HEK293 (cell line): ENCODE measurements at regions not wholly inside any gene's neighbourhood (a gene's known extent, or its start where the extent isn't known, plus 50 kb on each side); places are given as distances from the start of the nearest gene placed in this dataset.

Source experiments
- CTCF ChIA-PET: fragments of 350-600 bp; formaldehyde crosslinking; extraction: SDS; loops from one replicate; lab custom pipeline; 2021; ENCODE audit warnings: antibody characterized with exemption; lab: Yijun Ruan, JAX
- POLR2A ChIA-PET: fragments of 300-600 bp; formaldehyde crosslinking; extraction: SDS; loops from one replicate; lab custom pipeline; 2020; ENCODE audit warnings: antibody characterized with exemption, inconsistent platforms; lab: Yijun Ruan, JAX
- H3K27ac ChIP-seq: fragments of 200-500 bp; sonication (Bioruptor generic); 2 replicates; pipeline ENCODE4 v1.5.1; 2014; ENCODE audit warnings: low read depth, low read length, control low read depth, inconsistent platforms; ENCODE audit errors: extremely low read depth
- H3K36me3 ChIP-seq, 2 experiments: fragments of 200-500 bp in 1 of 2; sonication (Bioruptor generic) in 1 of 2; 1 replicate in 1 of 2; 2 replicates in 1 of 2; pipeline ENCODE4 v1.5.1; 2014 to 2017; ENCODE audit warnings: inconsistent platforms in 2 of 2, low read length in 2 of 2; ENCODE audit not compliant: control insufficient read depth in 2 of 2, insufficient read depth in 1 of 2
- H3K4me1 ChIP-seq: fragments of 200-500 bp; sonication (Bioruptor generic); 2 replicates; pipeline ENCODE4 v1.5.1; 2014; ENCODE audit warnings: mild to moderate bottlenecking, low read length, inconsistent platforms; ENCODE audit not compliant: control insufficient read depth, insufficient read depth
- H3K4me3 ChIP-seq: 2 replicates; pipeline ENCODE4 v1.5.1; 2011; ENCODE audit warnings: low read depth, mild to moderate bottlenecking, control low read depth, low read length, moderate library complexity
- H3K9me3 ChIP-seq: fragments of 200-500 bp; sonication (Bioruptor generic); 2 replicates; pipeline ENCODE4 v1.5.1; 2014; ENCODE audit warnings: low read depth, low read length, inconsistent platforms; ENCODE audit not compliant: control insufficient read depth, insufficient read depth
- IKZF3 ChIP-seq: fragments of 450-650 bp; IDR thresholded peaks from 2 replicates; pipeline ENCODE4 v1.5.0; 2018; ENCODE audit warnings: missing biosample characterization, mild to moderate bottlenecking, missing genetic modification characterization, moderate library complexity
- KLF1 ChIP-seq: fragments of 450-650 bp; formaldehyde crosslinking; IDR thresholded peaks from 2 replicates; pipeline ENCODE4 v1.5.1; 2016; ENCODE audit warnings: missing biosample characterization, missing genetic modification characterization
- KLF8 ChIP-seq: fragments of 450-650 bp; formaldehyde crosslinking; IDR thresholded peaks from 2 replicates; pipeline ENCODE4 v1.5.1; 2016; ENCODE audit warnings: missing biosample characterization, missing genetic modification characterization
- MYNN ChIP-seq: fragments of 450-650 bp; formaldehyde crosslinking; IDR thresholded peaks from 2 replicates; pipeline ENCODE4 v1.5.1; 2016; ENCODE audit warnings: missing biosample characterization, missing genetic modification characterization, borderline replicate concordance
- OVOL3 ChIP-seq: fragments of 450-650 bp; formaldehyde crosslinking; IDR thresholded peaks from 2 replicates; pipeline ENCODE4 v1.5.1; 2016; ENCODE audit warnings: missing biosample characterization, missing genetic modification characterization
- PBX3 ChIP-seq: sonication (generic); formaldehyde crosslinking; IDR thresholded peaks from 2 replicates; pipeline ENCODE4 v1.8.1; 2022; ENCODE audit warnings: mild to moderate bottlenecking, moderate library complexity, missing genetic modification reagents
- REPIN1 ChIP-seq: fragments of 450-650 bp; formaldehyde crosslinking; IDR thresholded peaks from 2 replicates; pipeline ENCODE4 v1.5.1; 2017; ENCODE audit warnings: missing biosample characterization, missing genetic modification characterization, low read depth
- SETDB1 ChIP-seq: IDR thresholded peaks from one replicate; pipeline ENCODE4 v1.6.1; 2017; ENCODE audit warnings: mild to moderate bottlenecking, low read length, moderate library complexity, mixed read lengths; ENCODE audit not compliant: insufficient read length
- ZBTB1 ChIP-seq: fragments of 450-650 bp; formaldehyde crosslinking; IDR thresholded peaks from 2 replicates; pipeline ENCODE4 v1.5.1; 2016; ENCODE audit warnings: missing biosample characterization, missing genetic modification characterization
- ZNF133 ChIP-seq: fragments of 450-650 bp; formaldehyde crosslinking; IDR thresholded peaks from 2 replicates; pipeline ENCODE4 v1.5.1; 2016; ENCODE audit warnings: missing biosample characterization, missing genetic modification characterization
- ZNF140 ChIP-seq: fragments of 450-650 bp; formaldehyde crosslinking; IDR thresholded peaks from 2 replicates; pipeline ENCODE4 v1.5.1; 2016; ENCODE audit warnings: missing biosample characterization, missing genetic modification characterization
- ZNF221 ChIP-seq: fragments of 450-650 bp; formaldehyde crosslinking; IDR thresholded peaks from 2 replicates; pipeline ENCODE4 v1.5.1; 2017; ENCODE audit warnings: missing biosample characterization, missing genetic modification characterization, borderline replicate concordance
- ZNF280D ChIP-seq: fragments of 450-650 bp; formaldehyde crosslinking; IDR thresholded peaks from 2 replicates; pipeline ENCODE4 v1.5.1; 2016; ENCODE audit warnings: missing biosample characterization, missing genetic modification characterization
- ZNF292 ChIP-seq: fragments of 450-650 bp; formaldehyde crosslinking; IDR thresholded peaks from 2 replicates; pipeline ENCODE4 v1.5.1; 2016; ENCODE audit warnings: low read depth, missing biosample characterization, missing genetic modification characterization, borderline replicate concordance
- ZNF501 ChIP-seq: fragments of 450-650 bp; formaldehyde crosslinking; IDR thresholded peaks from 2 replicates; pipeline ENCODE4 v1.5.1; 2016; ENCODE audit warnings: missing biosample characterization, missing genetic modification characterization
- ZNF561 ChIP-seq: fragments of 450-650 bp; IDR thresholded peaks from 2 replicates; pipeline ENCODE4 v1.5.1; 2018; ENCODE audit warnings: missing biosample characterization, missing genetic modification characterization, borderline replicate concordance
- ZNF585B ChIP-seq: fragments of 450-650 bp; formaldehyde crosslinking; IDR thresholded peaks from 2 replicates; pipeline ENCODE4 v1.5.1; 2016; ENCODE audit warnings: missing biosample characterization, missing genetic modification characterization
- ZNF701 ChIP-seq: fragments of 450-650 bp; formaldehyde crosslinking; IDR thresholded peaks from 2 replicates; pipeline ENCODE4 v1.5.1; 2016; ENCODE audit warnings: missing biosample characterization, missing genetic modification characterization
- TF ChIP-seq, protein P1 (sequence below): fragments of 450-650 bp; formaldehyde crosslinking; IDR thresholded peaks from 2 replicates; pipeline ENCODE4 v1.5.1; 2017; ENCODE audit warnings: missing biosample characterization, missing genetic modification characterization
- TF ChIP-seq, protein P2 (sequence below): fragments of 450-650 bp; formaldehyde crosslinking; IDR thresholded peaks from 2 replicates; pipeline ENCODE4 v1.5.1; 2016; ENCODE audit warnings: missing biosample characterization, missing genetic modification characterization, borderline replicate concordance
- TF ChIP-seq, protein P3 (sequence below): fragments of 450-650 bp; formaldehyde crosslinking; IDR thresholded peaks from 2 replicates; pipeline ENCODE4 v1.5.1; 2016; ENCODE audit warnings: missing biosample characterization, missing genetic modification characterization

GRCh38 chr2:173467751-173468150 lies 113.1 kb downstream of the CDCA7 start (continued):
- TF ChIP-seq, protein P1, sequence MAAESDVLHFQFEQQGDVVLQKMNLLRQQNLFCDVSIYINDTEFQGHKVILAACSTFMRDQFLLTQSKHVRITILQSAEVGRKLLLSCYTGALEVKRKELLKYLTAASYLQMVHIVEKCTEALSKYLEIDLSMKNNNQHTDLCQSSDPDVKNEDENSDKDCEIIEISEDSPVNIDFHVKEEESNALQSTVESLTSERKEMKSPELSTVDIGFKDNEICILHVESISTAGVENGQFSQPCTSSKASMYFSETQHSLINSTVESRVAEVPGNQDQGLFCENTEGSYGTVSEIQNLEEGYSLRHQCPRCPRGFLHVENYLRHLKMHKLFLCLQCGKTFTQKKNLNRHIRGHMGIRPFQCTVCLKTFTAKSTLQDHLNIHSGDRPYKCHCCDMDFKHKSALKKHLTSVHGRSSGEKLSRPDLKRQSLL (tag by site-specific recombination), result no peak
- TF ChIP-seq IKZF3 (tag by site-specific recombination) (no peak), MYNN (tag by site-specific recombination) (no peak), OVOL3 (tag by site-specific recombination) (no peak)

GRCh38 chr2:173468266-173468793 lies 113.7 kb downstream of the CDCA7 start:
- H3K27ac ChIP-seq, result no peak overlapping the region
- H3K4me3 ChIP-seq, result no peak overlapping the region
- no peak for TF ChIP-seq KLF8 (tag by site-specific recombination)
- no peak for TF ChIP-seq ZNF292 (tag by site-specific recombination)
- no peak for TF ChIP-seq ZBTB1 (tag by site-specific recombination)
- no peak for TF ChIP-seq ZNF221
- no peak for TF ChIP-seq ZNF140
- no peak for TF ChIP-seq KLF1 (tag by site-specific recombination)
- no peaks in the 10 kb centered on the region for H3K4me1 ChIP-seq
- ChIA-PET POLR2A (no interaction called here), CTCF (interaction anchor here (0.6 to 2.2 kb wide), 2 partner anchors 20 to 603 kb away, joined by 4 to 8 read pairs; no protein-coding TSS in a partner anchor)
- no peaks in the 10 kb centered on the region for H3K9me3 ChIP-seq
- no peaks in the 10 kb centered on the region for H3K36me3 ChIP-seq

- no peaks in the 10 kb centered on the region for H3K4me1 ChIP-seq
- H3K4me3 ChIP-seq, result no peak overlapping the region
- H3K36me3 ChIP-seq, result no peaks in the 10 kb centered on the region
- POLR2A ChIA-PET, result no interaction called here
- H3K9me3 ChIP-seq, result no peaks in the 10 kb centered on the region
- CTCF ChIA-PET, result interaction anchor here (1.1 kb wide), 1 partner anchor 11 kb away, joined by 4 read pairs; no protein-coding TSS in a partner anchor
- no peak overlapping the region for H3K27ac ChIP-seq
- TF ChIP-seq PBX3 (CRISPR knock-in tag) (no peak), ZNF280D (tag by site-specific recombination) (no peak), ZNF585B (tag by site-specific recombination) (no peak), ZNF701 (no peak), REPIN1 (tag by site-specific recombination) (no peak), SETDB1 (no peak), ZNF561 (tag by site-specific recombination) (no peak), ZNF501 (tag by site-specific recombination) (no peak), ZNF133 (tag by site-specific recombination) (no peak)
- TF ChIP-seq, protein P2, sequence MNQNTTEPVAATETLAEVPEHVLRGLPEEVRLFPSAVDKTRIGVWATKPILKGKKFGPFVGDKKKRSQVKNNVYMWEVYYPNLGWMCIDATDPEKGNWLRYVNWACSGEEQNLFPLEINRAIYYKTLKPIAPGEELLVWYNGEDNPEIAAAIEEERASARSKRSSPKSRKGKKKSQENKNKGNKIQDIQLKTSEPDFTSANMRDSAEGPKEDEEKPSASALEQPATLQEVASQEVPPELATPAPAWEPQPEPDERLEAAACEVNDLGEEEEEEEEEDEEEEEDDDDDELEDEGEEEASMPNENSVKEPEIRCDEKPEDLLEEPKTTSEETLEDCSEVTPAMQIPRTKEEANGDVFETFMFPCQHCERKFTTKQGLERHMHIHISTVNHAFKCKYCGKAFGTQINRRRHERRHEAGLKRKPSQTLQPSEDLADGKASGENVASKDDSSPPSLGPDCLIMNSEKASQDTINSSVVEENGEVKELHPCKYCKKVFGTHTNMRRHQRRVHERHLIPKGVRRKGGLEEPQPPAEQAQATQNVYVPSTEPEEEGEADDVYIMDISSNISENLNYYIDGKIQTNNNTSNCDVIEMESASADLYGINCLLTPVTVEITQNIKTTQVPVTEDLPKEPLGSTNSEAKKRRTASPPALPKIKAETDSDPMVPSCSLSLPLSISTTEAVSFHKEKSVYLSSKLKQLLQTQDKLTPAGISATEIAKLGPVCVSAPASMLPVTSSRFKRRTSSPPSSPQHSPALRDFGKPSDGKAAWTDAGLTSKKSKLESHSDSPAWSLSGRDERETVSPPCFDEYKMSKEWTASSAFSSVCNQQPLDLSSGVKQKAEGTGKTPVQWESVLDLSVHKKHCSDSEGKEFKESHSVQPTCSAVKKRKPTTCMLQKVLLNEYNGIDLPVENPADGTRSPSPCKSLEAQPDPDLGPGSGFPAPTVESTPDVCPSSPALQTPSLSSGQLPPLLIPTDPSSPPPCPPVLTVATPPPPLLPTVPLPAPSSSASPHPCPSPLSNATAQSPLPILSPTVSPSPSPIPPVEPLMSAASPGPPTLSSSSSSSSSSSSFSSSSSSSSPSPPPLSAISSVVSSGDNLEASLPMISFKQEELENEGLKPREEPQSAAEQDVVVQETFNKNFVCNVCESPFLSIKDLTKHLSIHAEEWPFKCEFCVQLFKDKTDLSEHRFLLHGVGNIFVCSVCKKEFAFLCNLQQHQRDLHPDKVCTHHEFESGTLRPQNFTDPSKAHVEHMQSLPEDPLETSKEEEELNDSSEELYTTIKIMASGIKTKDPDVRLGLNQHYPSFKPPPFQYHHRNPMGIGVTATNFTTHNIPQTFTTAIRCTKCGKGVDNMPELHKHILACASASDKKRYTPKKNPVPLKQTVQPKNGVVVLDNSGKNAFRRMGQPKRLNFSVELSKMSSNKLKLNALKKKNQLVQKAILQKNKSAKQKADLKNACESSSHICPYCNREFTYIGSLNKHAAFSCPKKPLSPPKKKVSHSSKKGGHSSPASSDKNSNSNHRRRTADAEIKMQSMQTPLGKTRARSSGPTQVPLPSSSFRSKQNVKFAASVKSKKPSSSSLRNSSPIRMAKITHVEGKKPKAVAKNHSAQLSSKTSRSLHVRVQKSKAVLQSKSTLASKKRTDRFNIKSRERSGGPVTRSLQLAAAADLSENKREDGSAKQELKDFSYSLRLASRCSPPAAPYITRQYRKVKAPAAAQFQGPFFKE, result no peak
- TF ChIP-seq, protein P3, sequence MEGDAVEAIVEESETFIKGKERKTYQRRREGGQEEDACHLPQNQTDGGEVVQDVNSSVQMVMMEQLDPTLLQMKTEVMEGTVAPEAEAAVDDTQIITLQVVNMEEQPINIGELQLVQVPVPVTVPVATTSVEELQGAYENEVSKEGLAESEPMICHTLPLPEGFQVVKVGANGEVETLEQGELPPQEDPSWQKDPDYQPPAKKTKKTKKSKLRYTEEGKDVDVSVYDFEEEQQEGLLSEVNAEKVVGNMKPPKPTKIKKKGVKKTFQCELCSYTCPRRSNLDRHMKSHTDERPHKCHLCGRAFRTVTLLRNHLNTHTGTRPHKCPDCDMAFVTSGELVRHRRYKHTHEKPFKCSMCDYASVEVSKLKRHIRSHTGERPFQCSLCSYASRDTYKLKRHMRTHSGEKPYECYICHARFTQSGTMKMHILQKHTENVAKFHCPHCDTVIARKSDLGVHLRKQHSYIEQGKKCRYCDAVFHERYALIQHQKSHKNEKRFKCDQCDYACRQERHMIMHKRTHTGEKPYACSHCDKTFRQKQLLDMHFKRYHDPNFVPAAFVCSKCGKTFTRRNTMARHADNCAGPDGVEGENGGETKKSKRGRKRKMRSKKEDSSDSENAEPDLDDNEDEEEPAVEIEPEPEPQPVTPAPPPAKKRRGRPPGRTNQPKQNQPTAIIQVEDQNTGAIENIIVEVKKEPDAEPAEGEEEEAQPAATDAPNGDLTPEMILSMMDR (tag by site-specific recombination), result no peak
Observed at GRCh38 chr2:173472112-173472511, 117.4 kb downstream of the CDCA7 start.
